ENCODE measurements at regions not wholly inside any gene's neighbourhood (a gene's known extent, or its start where the extent isn't known, plus 50 kb on each side); places are given as distances from the start of the nearest gene placed in this dataset.

DNA sequence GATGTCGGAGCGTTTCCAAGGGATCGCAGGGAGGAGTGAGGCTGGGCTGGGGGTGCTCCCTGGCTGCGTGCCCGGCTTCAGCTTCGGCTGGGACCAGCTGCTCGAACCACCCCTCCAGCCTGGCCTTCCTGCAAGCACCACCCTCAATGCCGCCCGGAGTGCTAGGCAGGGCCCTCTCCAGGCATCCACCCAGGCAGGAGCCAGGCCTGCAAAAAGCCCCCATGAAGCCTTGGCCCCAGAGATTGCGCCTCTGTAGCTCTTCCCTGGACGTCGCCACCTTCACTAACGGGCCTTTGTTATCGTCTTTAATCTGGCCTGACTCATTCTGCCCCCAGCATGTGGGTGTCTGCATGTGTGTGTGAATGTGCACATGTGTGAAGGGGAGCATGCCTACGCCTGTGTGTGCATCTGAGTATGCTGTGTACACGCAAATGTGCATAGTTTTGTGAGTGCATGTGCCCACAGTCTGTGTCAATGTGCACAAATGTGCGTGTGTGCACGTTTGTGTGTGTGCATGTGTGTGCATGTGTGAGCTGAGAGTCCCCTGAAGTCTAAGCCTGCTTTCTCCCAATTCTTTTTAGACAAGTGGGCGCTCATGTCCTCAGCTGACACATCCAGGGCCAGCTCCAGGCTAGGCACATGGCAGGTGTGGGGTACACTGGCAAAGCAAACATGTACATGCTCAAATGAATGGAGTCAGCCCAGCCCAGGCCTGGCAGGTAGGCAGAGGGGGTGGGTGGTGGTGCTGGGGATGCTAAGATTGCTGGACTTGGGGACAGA is 195.4 kb upstream of the C14orf180 start:
- no peak for DNase-seq (ENCODE audit: low read depth)

DNA sequence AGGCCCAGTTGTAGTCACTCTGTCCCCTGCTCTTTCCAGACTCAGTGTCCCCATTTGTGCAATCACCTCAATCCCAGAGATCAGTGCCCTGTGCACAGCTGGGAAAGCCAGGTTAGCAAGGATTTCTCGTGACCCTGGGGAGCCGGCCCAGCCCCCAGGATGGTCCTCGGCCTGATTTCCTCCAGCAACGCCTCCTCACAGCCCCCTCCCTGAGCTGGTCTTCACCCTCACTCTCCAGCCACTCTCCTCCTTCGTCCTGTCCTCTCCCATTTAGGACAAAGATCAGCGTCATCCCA is 194.8 kb upstream of the C14orf180 start:
- no peak for DNase-seq (ENCODE audit: low read depth)

DNA sequence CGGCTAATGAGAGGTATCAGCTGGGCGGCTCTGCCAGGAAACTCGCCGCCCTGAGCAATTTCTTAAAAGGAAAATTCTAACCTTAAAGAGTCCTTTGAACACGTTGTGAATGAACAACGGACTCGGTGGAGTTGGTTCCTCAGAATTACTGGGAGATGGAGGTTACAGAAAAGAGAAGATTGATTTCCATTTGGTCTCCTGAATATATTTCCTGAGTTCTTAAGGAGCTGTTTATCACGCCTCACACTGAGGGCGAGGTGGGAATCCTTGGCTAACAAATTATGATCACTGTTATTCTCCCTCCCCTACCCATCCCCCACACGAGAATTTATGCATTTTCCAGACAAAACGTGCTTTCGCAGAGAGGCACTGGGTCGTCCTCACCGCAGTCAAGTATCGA is 194.5 kb upstream of the C14orf180 start:
- DNase-seq (ENCODE audit: low read depth), result no peak

GRCh38 chr14:104385531-104386101 is 193.9 kb upstream of the C14orf180 start:
- no peak for DNase-seq (ENCODE audit: low read depth)

GRCh38 chr14:104386151-104386841 is 193.3 kb upstream of the C14orf180 start:
- no peak for DNase-seq (ENCODE audit: low read depth)

- no peak for DNase-seq (ENCODE audit: low read depth)
Observed at GRCh38 chr14:104387022-104388010, 192.2 kb upstream of the C14orf180 start.

DNA sequence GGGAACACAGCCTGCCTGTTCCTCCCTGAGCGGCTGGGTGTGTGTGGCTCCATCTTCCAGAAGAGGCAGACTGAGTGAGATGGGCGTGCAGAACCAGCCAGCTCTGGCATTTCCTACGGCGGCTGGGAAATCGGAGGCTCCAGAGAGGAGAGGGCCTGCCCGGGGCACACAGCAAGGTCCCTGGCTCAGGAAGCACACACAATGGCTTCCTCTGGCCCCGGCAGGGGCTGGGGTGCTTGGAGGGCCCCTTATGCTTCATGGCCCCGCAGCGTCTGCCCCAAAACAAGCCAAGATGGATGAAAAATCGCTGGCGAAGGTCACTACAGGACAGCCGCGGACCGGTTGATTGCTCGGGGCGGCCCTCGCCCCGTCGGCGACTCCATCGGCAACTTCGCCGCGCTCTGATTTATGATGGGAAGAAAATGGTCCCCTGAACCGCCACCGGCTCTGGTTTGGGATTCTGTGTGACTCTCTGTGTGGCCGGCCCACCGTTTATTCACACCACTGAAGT is 191.5 kb upstream of the C14orf180 start:
- no peak for DNase-seq (ENCODE audit: low read depth)

GRCh38 chr14:104388541-104389325 is 190.8 kb upstream of the C14orf180 start:
- DNase-seq (ENCODE audit: low read depth), result no peak

DNA sequence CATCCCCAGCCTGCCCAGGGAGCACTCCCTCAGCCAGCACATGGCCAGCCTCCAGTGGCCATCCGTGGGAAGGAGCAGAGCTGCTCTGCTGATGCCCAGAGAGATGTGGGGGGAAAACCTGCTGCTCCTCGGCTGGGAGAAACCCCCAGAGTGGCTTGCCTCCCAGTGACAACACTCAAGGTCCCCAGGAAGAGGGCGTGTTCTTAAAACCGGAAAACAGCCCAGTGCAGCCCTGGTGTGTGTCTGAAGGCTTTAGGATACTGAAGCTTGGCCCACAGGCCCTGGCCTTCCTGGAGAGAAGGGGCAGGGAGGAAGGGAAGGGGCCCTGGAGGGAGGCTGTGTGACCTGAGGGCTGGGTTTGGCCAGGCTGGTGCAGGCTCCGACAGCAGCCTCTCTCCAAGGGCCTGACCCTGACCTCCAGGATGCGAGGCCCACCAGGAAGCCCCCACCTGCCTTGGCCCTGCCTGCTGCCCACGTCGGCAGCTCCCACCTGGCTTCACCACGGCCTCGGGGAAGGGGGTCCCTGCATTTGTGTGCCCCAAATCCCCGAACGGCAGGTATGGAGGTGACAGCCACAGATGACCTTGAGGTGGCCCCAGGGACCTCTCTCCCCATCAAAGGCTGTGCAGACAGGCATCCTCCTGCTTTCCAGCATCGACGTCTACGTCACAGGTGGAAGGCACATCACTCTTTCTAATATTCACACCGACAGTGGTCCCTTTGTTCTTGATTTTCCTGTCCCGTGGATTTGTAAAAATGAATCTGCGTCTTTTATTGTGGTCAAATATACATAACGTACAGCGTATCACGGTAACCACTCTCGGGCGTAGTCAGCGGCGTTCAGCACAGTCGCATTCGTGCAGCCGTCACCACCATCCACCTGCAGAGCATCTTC is 190.0 kb upstream of the C14orf180 start:
- DNase-seq (ENCODE audit: low read depth), result no peak

DNA sequence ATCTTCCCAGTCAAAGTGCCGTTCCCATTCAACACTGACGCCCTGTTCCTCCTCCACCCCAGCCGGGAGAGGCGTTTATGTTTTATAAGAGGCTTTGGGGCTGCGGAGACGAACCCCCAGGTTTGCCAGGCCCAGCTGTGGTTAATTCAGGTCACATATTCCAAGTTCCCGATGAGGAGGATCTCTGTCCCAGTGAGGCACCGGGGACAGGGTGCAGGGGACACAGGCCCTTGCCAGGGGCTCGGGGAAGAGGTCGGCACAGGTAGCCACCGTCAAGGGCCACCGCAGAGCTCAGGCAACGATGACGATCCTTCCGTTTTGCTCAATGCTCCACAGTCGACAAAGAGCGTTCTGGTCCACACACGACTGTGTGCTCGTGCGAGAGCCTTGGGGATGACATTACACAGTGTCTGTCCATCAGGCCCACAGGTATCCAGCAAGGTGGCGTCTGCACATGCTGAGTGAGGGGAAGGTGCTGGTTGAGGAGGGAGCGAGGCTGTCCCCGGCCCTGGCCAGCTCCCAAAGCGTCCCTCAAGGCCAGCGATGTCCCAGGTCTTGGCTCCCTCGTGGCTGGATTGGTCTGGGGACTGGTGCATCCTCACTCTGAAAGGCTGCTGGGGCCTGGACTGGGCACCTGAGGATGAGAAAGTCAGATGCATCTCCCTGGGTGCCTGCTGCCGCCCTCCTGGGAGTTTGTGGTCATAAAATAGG is 189.2 kb upstream of the C14orf180 start:
- DNase-seq (ENCODE audit: low read depth), result no peak

DNA sequence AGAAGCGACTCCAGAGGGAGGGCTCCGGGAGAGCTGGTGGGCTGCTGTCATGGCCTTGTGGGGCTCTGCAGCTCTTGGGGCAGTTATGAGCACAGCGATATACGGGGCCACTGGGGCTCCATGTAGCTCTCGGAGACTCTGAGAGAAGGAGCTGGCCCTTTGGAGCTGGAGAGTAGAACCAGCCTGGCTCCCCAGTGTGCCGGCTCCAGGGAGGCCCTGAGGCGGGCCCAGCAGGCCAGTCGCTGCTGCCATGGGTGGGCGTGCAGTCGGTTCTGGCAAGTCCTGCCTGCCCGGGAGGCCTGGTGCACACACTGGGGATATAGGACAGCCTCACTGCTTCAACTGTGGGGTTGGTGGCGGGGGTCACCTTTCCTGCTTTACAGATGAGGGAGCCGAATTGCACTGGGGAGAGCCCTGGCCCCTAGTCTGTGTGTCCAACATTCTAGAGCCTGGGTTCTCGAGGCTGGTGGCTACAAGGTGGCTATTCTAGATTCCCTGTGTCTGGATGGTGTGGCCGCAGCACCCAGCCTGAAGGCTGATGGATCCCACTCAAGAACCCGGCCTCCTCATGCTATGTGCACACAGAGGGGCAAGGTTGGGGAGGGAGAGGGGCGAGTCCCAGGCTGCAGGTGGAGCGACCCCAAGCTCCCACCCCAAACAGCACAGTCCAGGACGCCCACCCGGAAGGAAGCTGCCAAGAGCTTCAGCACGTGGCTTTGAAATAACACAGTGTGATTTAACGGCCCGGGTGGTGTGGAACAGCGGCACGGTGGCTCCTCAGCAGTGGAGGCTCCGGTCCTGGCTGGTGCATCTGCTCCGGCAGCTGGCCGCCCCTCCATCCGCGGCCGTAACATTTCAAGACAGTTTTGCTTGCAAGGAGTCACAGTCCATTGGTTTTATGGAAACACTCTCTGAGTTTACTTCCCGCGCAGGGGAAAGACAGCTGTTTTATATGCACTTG is 188.3 kb upstream of the C14orf180 start:
- no peak for DNase-seq (ENCODE audit: low read depth)

- DNase-seq (ENCODE audit: low read depth), result no peak
Observed at GRCh38 chr14:104392001-104392395, 187.6 kb upstream of the C14orf180 start.

GRCh38 chr14:104392396-104393198 is 187.0 kb upstream of the C14orf180 start:
- DNase-seq (ENCODE audit: low read depth), result no peak

- DNase-seq (ENCODE audit: low read depth), result no peak
Observed at GRCh38 chr14:104393199-104393897, 186.2 kb upstream of the C14orf180 start.

DNA sequence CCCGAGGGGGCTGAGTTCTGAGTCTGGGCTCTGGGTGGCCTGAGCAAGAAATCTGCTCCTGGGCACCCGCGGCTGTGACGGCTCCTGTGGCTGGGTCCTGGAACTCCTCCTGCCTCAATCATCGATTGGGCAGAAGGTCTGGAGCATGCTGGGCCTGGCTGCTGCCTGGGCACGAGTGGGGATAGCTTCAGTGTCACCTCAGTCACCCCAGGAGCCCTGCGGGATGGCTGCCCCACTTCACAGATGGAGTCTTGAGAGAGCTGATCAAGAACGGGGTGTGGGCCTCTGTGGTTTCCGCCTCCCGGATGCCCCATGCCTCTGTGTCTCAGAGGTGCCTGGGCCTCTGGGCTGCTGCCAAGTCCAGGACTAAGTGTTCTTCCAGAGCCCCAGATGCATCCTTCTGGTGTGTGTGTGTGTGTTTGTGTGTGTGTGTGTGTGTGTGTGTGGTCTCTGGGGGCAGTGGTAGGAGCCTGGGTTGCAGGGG is 185.6 kb upstream of the C14orf180 start:
- DNase-seq (ENCODE audit: low read depth), result peak; percentile 23

DNA sequence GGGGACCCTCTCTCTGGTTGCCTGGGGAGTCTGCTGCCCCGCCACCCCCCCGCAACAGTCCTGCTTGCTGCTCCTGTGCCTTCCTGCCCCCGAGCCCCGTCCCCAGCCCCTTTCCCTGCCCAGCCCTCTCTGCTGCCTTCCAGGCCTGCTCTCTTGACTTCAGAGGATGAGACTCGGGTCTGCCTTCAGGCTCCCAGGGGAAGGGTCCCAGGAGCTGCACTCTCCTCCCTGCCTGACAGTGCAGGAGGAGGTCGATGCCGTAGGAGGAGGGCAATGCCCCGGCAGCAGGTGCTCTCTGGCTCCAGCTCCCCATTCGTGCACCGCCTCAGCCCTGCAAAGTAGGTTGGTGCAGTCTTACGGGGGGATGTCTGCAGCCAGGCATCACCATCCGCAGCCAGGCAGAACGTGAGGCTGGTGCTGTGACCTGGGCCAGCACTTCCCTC is 185.1 kb upstream of the C14orf180 start:
- DNase-seq (ENCODE audit: low read depth), result no peak
